SK-N-SH treated with all-trans-retinoic acid at 6 μM for 48 hours (cell line): ENCODE measurements at regions not wholly inside any gene's neighbourhood (a gene's known extent, or its start where the extent isn't known, plus 50 kb on each side); places are given as distances from the start of the nearest gene placed in this dataset.

Experiments
- ATAC-seq: fragments of 200-7000 bp; cut with Tn5 transposase; 3 replicates; pipeline ENCODE4 v1.9.1; 2020; ENCODE audit warnings: mild to moderate bottlenecking, moderate library complexity
- ARNTL ChIP-seq: fragments of 450-650 bp; formaldehyde crosslinking; IDR thresholded peaks from 2 replicates; pipeline ENCODE4 v1.5.0; 2020; ENCODE audit warnings: low read depth, mild to moderate bottlenecking, moderate library complexity, borderline replicate concordance
- BACH2 ChIP-seq: fragments of 250-450 bp; sonication (Bioruptor Pico); IDR thresholded peaks from 2 replicates; pipeline ENCODE4 v1.9.0; 2021; ENCODE audit warnings: mild to moderate bottlenecking, borderline replicate concordance
- CREB5 ChIP-seq: fragments of 250-450 bp; sonication (Bioruptor Pico); IDR thresholded peaks from 2 replicates; pipeline ENCODE4 v1.5.1; 2020; ENCODE audit warnings: low read depth, mild to moderate bottlenecking, moderate library complexity
- CSDC2 ChIP-seq: fragments of 250-450 bp; sonication (Bioruptor Pico); IDR thresholded peaks from 2 replicates; pipeline ENCODE4 v1.5.0; 2020; ENCODE audit warnings: mild to moderate bottlenecking, moderate library complexity
- ESRRG ChIP-seq: fragments of 250-450 bp; sonication (Bioruptor Pico); IDR thresholded peaks from 2 replicates; pipeline ENCODE4 v1.6.1; 2021; ENCODE audit warnings: mild to moderate bottlenecking
- GLIS3 ChIP-seq: fragments of 250-450 bp; sonication (Bioruptor Pico); IDR thresholded peaks from 2 replicates; pipeline ENCODE4 v1.5.0; 2020; ENCODE audit warnings: mild to moderate bottlenecking, moderate library complexity
- OSR1 ChIP-seq: fragments of 250-450 bp; sonication (Bioruptor Pico); IDR thresholded peaks from 2 replicates; pipeline ENCODE4 v1.8.0; 2022; ENCODE audit warnings: moderate library complexity, mild to moderate bottlenecking, inconsistent platforms
- PATZ1 ChIP-seq: fragments of 250-450 bp; sonication (Bioruptor Pico); IDR thresholded peaks from 2 replicates; pipeline ENCODE4 v1.8.0; 2020; ENCODE audit warnings: mild to moderate bottlenecking, moderate library complexity, borderline replicate concordance
- PPARA ChIP-seq: fragments of 250-450 bp; sonication (Bioruptor Pico); IDR thresholded peaks from 2 replicates; pipeline ENCODE4 v1.5.0; 2020; ENCODE audit warnings: mild to moderate bottlenecking, borderline replicate concordance
- RARB ChIP-seq: fragments of 250-450 bp; sonication (Bioruptor Pico); IDR thresholded peaks from 2 replicates; pipeline ENCODE4 v1.8.0; 2021; ENCODE audit warnings: mild to moderate bottlenecking, moderate library complexity
- TCF4 ChIP-seq: fragments of 250-450 bp; sonication (Bioruptor Pico); IDR thresholded peaks from 2 replicates; pipeline ENCODE4 v1.8.0; 2021; ENCODE audit warnings: mild to moderate bottlenecking, moderate library complexity, borderline replicate concordance
- TOX ChIP-seq: fragments of 250-450 bp; sonication (Bioruptor Pico); IDR thresholded peaks from 2 replicates; pipeline ENCODE4 v1.8.0; 2021; ENCODE audit warnings: mild to moderate bottlenecking, moderate library complexity, borderline replicate concordance
- TSHZ2 ChIP-seq: fragments of 250-450 bp; sonication (Bioruptor Pico); IDR thresholded peaks from 2 replicates; pipeline ENCODE4 v1.5.0; 2020; ENCODE audit warnings: mild to moderate bottlenecking, moderate library complexity
- ZC3H10 ChIP-seq: fragments of 250-450 bp; sonication (Bioruptor Pico); IDR thresholded peaks from 2 replicates; pipeline ENCODE4 v1.5.1; 2021; ENCODE audit warnings: mild to moderate bottlenecking, moderate library complexity
- ZFP3 ChIP-seq: fragments of 250-450 bp; sonication (Bioruptor Pico); IDR thresholded peaks from 2 replicates; pipeline ENCODE4 v1.5.0; 2020; ENCODE audit warnings: mild to moderate bottlenecking, moderate library complexity
- ZFP30 ChIP-seq: fragments of 450-650 bp; formaldehyde crosslinking; IDR thresholded peaks from 2 replicates; pipeline ENCODE4 v1.5.0; 2022; ENCODE audit warnings: mild to moderate bottlenecking, moderate library complexity
- ZNF565 ChIP-seq: fragments of 450-650 bp; formaldehyde crosslinking; conservative IDR thresholded peaks from 2 replicates; pipeline ENCODE4 v1.5.0; 2020; ENCODE audit warnings: low read depth, mild to moderate bottlenecking, moderate library complexity
- ZNF70 ChIP-seq: fragments of 450-650 bp; formaldehyde crosslinking; IDR thresholded peaks from 2 replicates; pipeline ENCODE4 v1.5.0; 2020; ENCODE audit warnings: mild to moderate bottlenecking, moderate library complexity
- TF ChIP-seq, protein P1 (sequence below): fragments of 250-450 bp; sonication (Bioruptor Pico); IDR thresholded peaks from 2 replicates; pipeline ENCODE4 v1.8.0; 2021; ENCODE audit warnings: low read depth, mild to moderate bottlenecking, moderate library complexity, borderline replicate concordance

GRCh38 chr5:159564031-159564430 lies 233.7 kb upstream of the IL12B start:
- TF ChIP-seq TCF4 (CRISPR knock-in tag) (no peak), TSHZ2 (no peak), GLIS3 (CRISPR knock-in tag) (no peak), BACH2 (CRISPR knock-in tag) (no peak), ZC3H10 (CRISPR knock-in tag) (no peak), OSR1 (CRISPR knock-in tag) (no peak), CSDC2 (CRISPR knock-in tag) (no peak), ESRRG (CRISPR knock-in tag) (no peak), ZNF565 (no peak), ZNF70 (CRISPR knock-in tag) (no peak), CREB5 (CRISPR knock-in tag) (no peak), PPARA (CRISPR knock-in tag) (no peak)
- TF ChIP-seq, protein P1, sequence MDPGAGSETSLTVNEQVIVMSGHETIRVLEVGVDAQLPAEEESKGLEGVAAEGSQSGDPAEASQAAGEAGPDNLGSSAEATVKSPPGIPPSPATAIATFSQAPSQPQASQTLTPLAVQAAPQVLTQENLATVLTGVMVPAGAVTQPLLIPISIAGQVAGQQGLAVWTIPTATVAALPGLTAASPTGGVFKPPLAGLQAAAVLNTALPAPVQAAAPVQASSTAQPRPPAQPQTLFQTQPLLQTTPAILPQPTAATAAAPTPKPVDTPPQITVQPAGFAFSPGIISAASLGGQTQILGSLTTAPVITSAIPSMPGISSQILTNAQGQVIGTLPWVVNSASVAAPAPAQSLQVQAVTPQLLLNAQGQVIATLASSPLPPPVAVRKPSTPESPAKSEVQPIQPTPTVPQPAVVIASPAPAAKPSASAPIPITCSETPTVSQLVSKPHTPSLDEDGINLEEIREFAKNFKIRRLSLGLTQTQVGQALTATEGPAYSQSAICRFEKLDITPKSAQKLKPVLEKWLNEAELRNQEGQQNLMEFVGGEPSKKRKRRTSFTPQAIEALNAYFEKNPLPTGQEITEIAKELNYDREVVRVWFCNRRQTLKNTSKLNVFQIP (CRISPR knock-in tag) = no peak
- no peak for ATAC-seq

GRCh38 chr5:159566832-159567231 lies 236.5 kb upstream of the IL12B start:
- ATAC-seq = no peak
- TF ChIP-seq ZC3H10 (CRISPR knock-in tag) (no peak), ARNTL (CRISPR knock-in tag) (no peak)

DNA sequence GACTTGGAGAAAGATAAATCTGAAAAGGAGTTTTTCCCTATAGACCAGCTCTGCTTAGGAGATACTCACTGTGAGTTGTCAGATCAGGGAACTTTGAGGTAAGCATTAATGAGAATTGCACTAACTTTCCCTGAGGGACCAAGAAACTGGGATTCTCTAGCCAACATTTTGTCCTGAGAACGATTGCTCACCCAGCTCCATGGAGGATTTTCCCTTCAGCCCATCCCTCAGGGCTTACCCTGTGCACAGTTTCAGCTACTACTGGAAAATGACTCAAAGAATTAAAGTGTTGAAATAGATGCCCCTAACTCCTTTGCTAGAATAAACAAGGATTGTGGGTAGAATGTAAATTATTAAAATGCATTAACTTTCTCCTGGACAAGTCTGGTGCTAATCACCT lies 237.2 kb upstream of the IL12B start:
- no peak for TF ChIP-seq GLIS3 (CRISPR knock-in tag)
- no peak for TF ChIP-seq ARNTL (CRISPR knock-in tag)
- no peak for TF ChIP-seq CREB5 (CRISPR knock-in tag)
- no peak for TF ChIP-seq PATZ1 (CRISPR knock-in tag)
- ATAC-seq = no peak

DNA sequence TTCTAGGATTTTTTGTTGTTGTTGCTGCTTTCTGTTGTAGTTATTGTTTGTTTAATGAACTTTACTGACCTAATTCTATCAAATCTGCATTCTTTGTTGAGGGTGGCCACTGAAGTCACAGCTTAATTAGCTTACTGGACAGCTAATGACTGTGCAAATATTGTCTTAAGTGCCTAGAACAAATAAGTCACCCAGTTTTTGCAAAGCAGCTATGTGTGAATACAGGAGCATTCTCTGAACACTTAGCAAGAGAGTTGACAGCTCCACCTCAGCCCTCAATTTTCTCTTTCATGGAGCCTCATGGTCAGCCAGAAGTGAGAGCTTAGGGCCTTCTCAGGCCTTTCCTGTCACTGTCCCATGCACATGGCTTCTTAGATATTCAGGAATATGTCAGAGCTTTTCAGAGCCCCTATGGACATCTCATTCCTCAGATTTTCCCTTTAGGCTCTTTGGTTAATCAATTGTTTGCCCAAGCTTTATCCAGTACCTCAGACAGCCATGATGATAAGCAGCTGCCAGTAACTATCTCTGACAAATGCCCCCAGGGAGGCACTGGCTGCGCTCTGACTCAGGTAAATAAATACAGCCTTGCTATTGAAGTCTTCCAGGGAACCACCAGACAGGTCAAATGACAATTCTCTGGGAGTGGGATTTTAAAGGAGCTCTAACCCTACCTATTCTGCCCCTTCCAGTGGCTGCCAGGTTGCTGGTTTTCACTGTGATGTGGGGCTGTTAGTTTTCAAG lies 241.4 kb upstream of the IL12B start:
- ATAC-seq = no peak
- TF ChIP-seq, protein P1 (CRISPR knock-in tag) = no peak
- TF ChIP-seq PPARA (CRISPR knock-in tag) = no peak
- no peak for TF ChIP-seq ZFP30 (CRISPR knock-in tag)
- no peak for TF ChIP-seq GLIS3 (CRISPR knock-in tag)
- TF ChIP-seq TSHZ2 = no peak
- TF ChIP-seq ARNTL (CRISPR knock-in tag) = no peak
- no peak for TF ChIP-seq ZFP3 (CRISPR knock-in tag)
- TF ChIP-seq RARB = no peak
- no peak for TF ChIP-seq ZNF70 (CRISPR knock-in tag)
- no peak for TF ChIP-seq TOX (CRISPR knock-in tag)
